ENCODE measurements at regions not wholly inside any gene's neighbourhood (a gene's known extent, or its start where the extent isn't known, plus 50 kb on each side); places are given as distances from the start of the nearest gene placed in this dataset.

DNA sequence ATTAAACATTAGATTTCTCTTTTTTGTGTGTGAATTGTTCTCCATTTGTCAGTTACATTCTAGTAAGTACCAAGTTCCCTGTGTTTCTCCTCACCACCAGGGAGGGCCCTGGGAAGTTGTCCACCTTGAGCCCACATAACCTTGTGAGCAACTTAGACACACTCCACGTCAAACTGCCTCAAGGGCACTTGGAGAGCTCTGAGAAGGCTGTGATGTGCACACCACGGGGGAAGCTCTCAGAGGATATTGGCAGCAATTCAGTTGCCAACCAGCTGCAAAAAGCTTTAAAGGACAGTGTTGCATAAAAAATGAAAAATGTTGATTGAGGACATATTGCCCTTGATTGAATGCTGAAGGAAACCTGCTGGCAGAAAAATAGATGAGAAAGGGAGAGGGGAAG, 743.6 kb downstream of the RNF144A start:
- no peak for FAIRE-seq

GRCh38 chr2:7661502-7661901, 744.3 kb downstream of the RNF144A start:
- ATAC-seq: no peak
- WGBS (ENCODE audit: missing lambda C conversion rate): 2% methylated on average over 5 of the region's 5 CpGs
- no peak overlapping the region for H3K27ac ChIP-seq
- no peaks in the 10 kb centered on the region for H3K9me3 ChIP-seq
- DNase-seq (ENCODE audit: low read depth in 1 of 2, low spot score in 1 of 2): no peak
- FAIRE-seq: no peak
- H3K4me2 ChIP-seq: no peak overlapping the region
- TF ChIP-seq NPAS2 (CRISPR knock-in tag; IDR thresholded peaks at IDR 0.05; ENCODE audit: borderline replicate concordance): no peak
- TF ChIP-seq ZNF302 (CRISPR knock-in tag; IDR thresholded peaks at IDR 0.05): no peak
- no peak for TF ChIP-seq PHF8 (IDR thresholded peaks at IDR 0.05; ENCODE audit: borderline replicate concordance, low read depth)
- no peak for TF ChIP-seq MAFK (IDR thresholded peaks at IDR 0.05; ENCODE audit: partially characterized antibody)
- TF ChIP-seq HDAC2 (IDR thresholded peaks at IDR 0.05): no peak
- TF ChIP-seq KDM5A (IDR thresholded peaks at IDR 0.05): no peak
- TF ChIP-seq MAZ (IDR thresholded peaks at IDR 0.05; ENCODE audit: borderline replicate concordance, low read depth, low read length): no peak
- no peak for TF ChIP-seq RFX5 (IDR thresholded peaks at IDR 0.05)
- no peak for TF ChIP-seq RARB (CRISPR knock-in tag; IDR thresholded peaks at IDR 0.05)
- TF ChIP-seq, protein P1, sequence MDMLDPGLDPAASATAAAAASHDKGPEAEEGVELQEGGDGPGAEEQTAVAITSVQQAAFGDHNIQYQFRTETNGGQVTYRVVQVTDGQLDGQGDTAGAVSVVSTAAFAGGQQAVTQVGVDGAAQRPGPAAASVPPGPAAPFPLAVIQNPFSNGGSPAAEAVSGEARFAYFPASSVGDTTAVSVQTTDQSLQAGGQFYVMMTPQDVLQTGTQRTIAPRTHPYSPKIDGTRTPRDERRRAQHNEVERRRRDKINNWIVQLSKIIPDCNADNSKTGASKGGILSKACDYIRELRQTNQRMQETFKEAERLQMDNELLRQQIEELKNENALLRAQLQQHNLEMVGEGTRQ (IDR thresholded peaks at IDR 0.05): no peak
- no peak for TF ChIP-seq CTCF (IDR thresholded peaks at IDR 0.05)
- TF ChIP-seq SMC3 (IDR thresholded peaks at IDR 0.05): no peak
- no peak for TF ChIP-seq JUNB (IDR thresholded peaks at IDR 0.05)
- TF ChIP-seq, protein P2, sequence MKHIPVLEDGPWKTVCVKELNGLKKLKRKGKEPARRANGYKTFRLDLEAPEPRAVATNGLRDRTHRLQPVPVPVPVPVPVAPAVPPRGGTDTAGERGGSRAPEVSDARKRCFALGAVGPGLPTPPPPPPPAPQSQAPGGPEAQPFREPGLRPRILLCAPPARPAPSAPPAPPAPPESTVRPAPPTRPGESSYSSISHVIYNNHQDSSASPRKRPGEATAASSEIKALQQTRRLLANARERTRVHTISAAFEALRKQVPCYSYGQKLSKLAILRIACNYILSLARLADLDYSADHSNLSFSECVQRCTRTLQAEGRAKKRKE (CRISPR knock-in tag; IDR thresholded peaks at IDR 0.05; ENCODE audit: low read depth): no peak
- no peaks in the 10 kb centered on the region for H3K4me1 ChIP-seq
- POLR2A ChIA-PET: no interaction called here
- no peak overlapping the region for H3K4me3 ChIP-seq
- CTCF ChIA-PET: no interaction called here

More for the DNA sequence above, 743.6 kb downstream of the RNF144A start:
- no peaks in the 10 kb centered on the region for H3K9me3 ChIP-seq
- DNase-seq (ENCODE audit: low read depth in 1 of 2, low spot score in 1 of 2): no peak
- H3K4me2 ChIP-seq: no peak overlapping the region
- no peaks in the 10 kb centered on the region for H3K4me1 ChIP-seq
- no peak overlapping the region for H3K27ac ChIP-seq
- no peak overlapping the region for H3K4me3 ChIP-seq
- CTCF ChIA-PET: interaction anchor here (1.2 kb wide), 1 partner anchor 19 kb away, joined by 3 read pairs; no protein-coding TSS in a partner anchor
- 0% methylated on average over 2 of the region's 2 CpGs for WGBS (ENCODE audit: missing lambda C conversion rate)
- POLR2A ChIA-PET: no interaction called here
- TF ChIP-seq RAD21 (conservative IDR thresholded peaks at IDR 0.05 in 1 of 2, IDR thresholded peaks at IDR 0.05 in 1 of 2) (no peak), RFX5 (IDR thresholded peaks at IDR 0.05) (no peak), CBX2 (IDR thresholded peaks at IDR 0.05; ENCODE audit: borderline replicate concordance, low read depth) (no peak), FOXS1 (CRISPR knock-in tag; IDR thresholded peaks at IDR 0.05) (no peak), ZNF302 (CRISPR knock-in tag; IDR thresholded peaks at IDR 0.05) (no peak), EP300 (IDR thresholded peaks at IDR 0.05) (no peak), ZC3H11A (IDR thresholded peaks at IDR 0.05) (no peak), REST (IDR thresholded peaks at IDR 0.05) (no peak), MAFK (IDR thresholded peaks at IDR 0.05; ENCODE audit: partially characterized antibody) (no peak), BHLHE40 (IDR thresholded peaks at IDR 0.05; ENCODE audit: low read depth, low read length) (no peak), EHF (CRISPR knock-in tag; IDR thresholded peaks at IDR 0.05) (no peak), JUN (IDR thresholded peaks at IDR 0.05) (no peak), MAZ (IDR thresholded peaks at IDR 0.05; ENCODE audit: borderline replicate concordance, low read depth, low read length) (no peak)
- TF ChIP-seq, protein P1 (IDR thresholded peaks at IDR 0.05): no peak
- ATAC-seq: no peak
